K562 (cell line): ENCODE measurements at regions not wholly inside any gene's neighbourhood (a gene's known extent, or its start where the extent isn't known, plus 50 kb on each side); places are given as distances from the start of the nearest gene placed in this dataset.

Experiments
- ATAC-seq: fragments of 200-7000 bp; cut with Tn5 transposase; 3 replicates; pipeline ENCODE4 v1.9.1; 2020; ENCODE audit warnings: moderate library complexity
- BruUV-seq: library from RNA; stranded (reverse); fragments of 400-500 nt; replicated peaks from 2 replicates; lab custom pipeline; 2021; lab: Mats Ljungman, UMichigan
- CTCF ChIA-PET: fragments of 300-600 bp; formaldehyde crosslinking; extraction: SDS; loops from one replicate; lab custom pipeline; 2021; ENCODE audit warnings: low intra/inter-chr PET ratio; lab: Yijun Ruan, JAX
- POLR2A ChIA-PET: fragments of 300-600, 350-650 bp; sonication (Branson Sonifier 250); formaldehyde crosslinking; extraction: SDS; loops from one replicate; lab custom pipeline; 2021; ENCODE audit warnings: antibody characterized with exemption, inconsistent platforms; lab: Yijun Ruan, JAX
- DNase-seq, 4 experiments: peaks; one replicate each; pipeline versions ENCODE4 v3.0.0 to v3.0.0-alpha.2; 2011 to 2018; ENCODE audit warnings: low spot score in 3 of 4, mixed read lengths in 3 of 4; ENCODE audit errors: extremely low read depth in 1 of 4
- FAIRE-seq: peaks from 2 replicates; lab custom pipeline; 2011; peaks lifted over from hg19 to GRCh38; lab: Jason Lieb, UNC
- H2AFZ ChIP-seq: 2 replicates; pipeline ENCODE4 v1.6.0; 2011; ENCODE audit warnings: low read depth, low read length, control low read depth, inconsistent platforms
- H3K27ac ChIP-seq: fragments of 200-600 bp; 3 replicates; pipeline ENCODE4 v1.8.0; 2011; ENCODE audit warnings: low read depth, mild to moderate bottlenecking, control low read depth, inconsistent platforms, low read length, moderate library complexity, mixed read lengths; ENCODE audit errors: extremely low read depth
- H3K27me3 ChIP-seq, 2 experiments: fragments of 300-600 bp in 1 of 2; 2 replicates in 1 of 2; 3 replicates in 1 of 2; pipeline versions ENCODE4 v1.6.0 to v1.8.0; 2011; ENCODE audit warnings: inconsistent platforms in 2 of 2, low read length in 2 of 2, mild to moderate bottlenecking in 1 of 2, mixed read lengths in 1 of 2, moderate library complexity in 1 of 2; ENCODE audit not compliant: control insufficient read depth in 2 of 2, insufficient read depth in 2 of 2
- H3K36me3 ChIP-seq: fragments of 300-600 bp; 3 replicates; pipeline ENCODE4 v1.8.0; 2011; ENCODE audit warnings: mild to moderate bottlenecking, low read length, inconsistent platforms; ENCODE audit not compliant: control insufficient read depth, insufficient read depth
- H3K4me1 ChIP-seq, 2 experiments: fragments of 200-600 bp in 1 of 2; replicated peaks in 1 of 2; 2 replicates in 1 of 2; 3 replicates in 1 of 2; pipeline versions ENCODE4 v1.5.1 to v1.8.0; 2011; ENCODE audit warnings: inconsistent platforms in 2 of 2, low read length in 2 of 2, mild to moderate bottlenecking in 1 of 2, mixed read lengths in 1 of 2, moderate library complexity in 1 of 2; ENCODE audit not compliant: control insufficient read depth in 2 of 2, insufficient read depth in 2 of 2
- H3K4me2 ChIP-seq: 2 replicates; pipeline ENCODE4 v1.6.1; 2011; ENCODE audit warnings: low read length, control low read depth, inconsistent platforms, mixed read lengths; ENCODE audit not compliant: insufficient read depth
- H3K4me3 ChIP-seq: fragments of 200-600 bp; sonication (generic), shearing (Covaris generic); 2 replicates; pipeline ENCODE4 v1.5.1; 2016; ENCODE audit warnings: control low read depth, inconsistent platforms
- H3K79me2 ChIP-seq: fragments of 200-600 bp; 3 replicates; pipeline ENCODE4 v1.8.0; 2011; ENCODE audit warnings: low read length, inconsistent platforms; ENCODE audit not compliant: control insufficient read depth, insufficient read depth
- H3K9ac ChIP-seq, 2 experiments: 2 replicates each; pipeline versions ENCODE4 v1.6.0 to v1.6.1; 2011; ENCODE audit warnings: low read depth in 2 of 2, low read length in 2 of 2, control low read depth in 1 of 2, inconsistent platforms in 1 of 2, mild to moderate bottlenecking in 1 of 2, mixed read lengths in 1 of 2; ENCODE audit not compliant: insufficient read depth in 1 of 2
- H3K9me1 ChIP-seq: one replicate; pipeline ENCODE4 v1.6.0; 2011; ENCODE audit warnings: inconsistent platforms, mild to moderate bottlenecking, low read length, moderate library complexity; ENCODE audit not compliant: control insufficient read depth, insufficient read depth
- H3K9me3 ChIP-seq: replicated peaks from 2 replicates; pipeline ENCODE4 v1.5.1; 2011; ENCODE audit warnings: low read depth, low read length, inconsistent platforms; ENCODE audit not compliant: control insufficient read depth, insufficient read depth
- H4K20me1 ChIP-seq: replicated peaks from 2 replicates; pipeline ENCODE4 v1.6.1; 2011; ENCODE audit warnings: low read length, inconsistent platforms, mixed read lengths; ENCODE audit not compliant: control insufficient read depth, insufficient read depth
- ASH1L ChIP-seq: fragments of 450-650 bp; IDR thresholded peaks from 2 replicates; pipeline ENCODE4 v1.6.1; 2018; ENCODE audit warnings: borderline replicate concordance, mild to moderate bottlenecking, low read depth; ENCODE audit not compliant: partially characterized antibody
- BRCA1 ChIP-seq, 2 experiments: fragments of 450-650 bp in 1 of 2; sonication (generic) in 1 of 2; formaldehyde crosslinking in 1 of 2; IDR thresholded peaks; 2 replicates each; pipeline versions ENCODE4 v1.5.0 to v1.6.1; 2017 to 2020; ENCODE audit warnings: mild to moderate bottlenecking in 1 of 2, missing genetic modification reagents in 1 of 2
- CREBBP ChIP-seq: IDR thresholded peaks from one replicate; pipeline ENCODE4 v1.6.1; 2012; ENCODE audit warnings: low read depth, mild to moderate bottlenecking, control low read depth, inconsistent platforms, low read length
- GTF3C2 ChIP-seq: IDR thresholded peaks from 3 replicates; pipeline ENCODE4 v1.6.1; 2011; ENCODE audit warnings: borderline replicate concordance, mild to moderate bottlenecking, moderate library complexity; ENCODE audit not compliant: insufficient read length; ENCODE audit errors: extremely low read depth
- HCFC1 ChIP-seq: IDR thresholded peaks from 2 replicates; pipeline ENCODE4 v1.6.1; 2012; ENCODE audit warnings: low read depth, low read length, improper control_type of control experiment
- MECOM ChIP-seq: fragments of 250-450 bp; sonication (Bioruptor Pico); IDR thresholded peaks from 2 replicates; pipeline ENCODE4 v1.8.0; 2022; ENCODE audit warnings: inconsistent platforms
- NR2C1 ChIP-seq, 2 experiments: fragments of 450-650 bp; IDR thresholded peaks; 2 replicates each; pipeline ENCODE4 v1.6.1; 2017; ENCODE audit warnings: mild to moderate bottlenecking in 2 of 2, antibody characterized with exemption in 1 of 2, inconsistent platforms in 1 of 2, missing compliant biosample characterization in 1 of 2, missing genetic modification characterization in 1 of 2
- PCBP2 ChIP-seq: fragments of 200-400 bp; formaldehyde crosslinking; IDR thresholded peaks from 2 replicates; pipeline ENCODE4 v1.6.1; 2018; ENCODE audit warnings: low read length, low read depth, mild to moderate bottlenecking, moderate library complexity; ENCODE audit not compliant: poor library complexity, severe bottlenecking
- SMAD4 ChIP-seq: fragments of 250-450 bp; sonication (Bioruptor Pico); conservative IDR thresholded peaks from 2 replicates; pipeline ENCODE4 v1.8.0; 2021; ENCODE audit warnings: inconsistent platforms, mild to moderate bottlenecking, moderate library complexity
- SNAPC5 ChIP-seq: fragments of 250-450 bp; sonication (Bioruptor Pico); IDR thresholded peaks from 2 replicates; pipeline ENCODE4 v1.8.0; 2021; ENCODE audit warnings: moderate library complexity, mild to moderate bottlenecking, inconsistent platforms
- SNIP1 ChIP-seq: fragments of 450-650 bp; IDR thresholded peaks from 2 replicates; pipeline ENCODE4 v1.7.1; 2017; ENCODE audit warnings: low read depth, mild to moderate bottlenecking
- SRSF7 ChIP-seq: fragments of 200-400 bp; formaldehyde crosslinking; optimal IDR thresholded peaks from 2 replicates; pipeline ENCODE3; 2017; ENCODE audit warnings: mild to moderate bottlenecking, low read depth, low read length
- YY1 ChIP-seq, 3 experiments: IDR thresholded peaks; 2 replicates each; pipeline ENCODE4 v1.6.1; 2011; ENCODE audit warnings: low read length in 2 of 3, mild to moderate bottlenecking in 2 of 3, moderate library complexity in 2 of 3, borderline replicate concordance in 1 of 3, control low read depth in 1 of 3, low read depth in 1 of 3; ENCODE audit not compliant: insufficient read depth in 3 of 3, insufficient replicate concordance in 2 of 3, control insufficient read depth in 1 of 3, insufficient read length in 1 of 3; ENCODE audit errors: extremely low read depth in 1 of 3
- ZBTB17 ChIP-seq: fragments of 450-650 bp; formaldehyde crosslinking; IDR thresholded peaks from 2 replicates; pipeline ENCODE4 v1.4.0; 2020; ENCODE audit warnings: mild to moderate bottlenecking
- ZNF165 ChIP-seq: fragments of 250-450 bp; sonication (Bioruptor Pico); IDR thresholded peaks from 2 replicates; pipeline ENCODE4 v1.4.0; 2020; ENCODE audit warnings: borderline replicate concordance
- ZNF707 ChIP-seq: fragments of 250-450 bp; sonication (Bioruptor Pico); conservative IDR thresholded peaks from 2 replicates; pipeline ENCODE4 v1.8.0; 2022; ENCODE audit warnings: inconsistent platforms, mild to moderate bottlenecking, moderate library complexity
- whole genome bisulfite sequencing: fragments of 100-300 bp; shearing (Covaris generic); methylation state at CpG from one replicate; pipeline ENCODE4 v1.1.6; 2016; ENCODE audit warnings: low coverage, mixed read lengths; ENCODE audit not compliant: insufficient coverage; ENCODE audit errors: missing lambda C conversion rate; 5-methylcytosine and 5-hydroxymethylcytosine counted together
- in situ Hi-C: fragments of 300-500 bp; cut with MboI; formaldehyde crosslinking; loops from 4 replicates; pipeline ENCODE4 v1.15.0; 2018; ENCODE audit warnings: inconsistent platforms, mixed read lengths
- intact Hi-C: fragments of 100-400 bp; cut with micrococcal nuclease; formaldehyde crosslinking; loops from 2 replicates; pipeline ENCODE4 v1.14.2; 2022

- no peak for FAIRE-seq
Observed at GRCh38 chrX:67289055-67289499, 254.7 kb upstream of the AR start.

GRCh38 chrX:67290489-67291220, 253.2 kb upstream of the AR start:
- CTCF ChIA-PET: no interaction called here
- FAIRE-seq (no peak), DNase-seq (no peak), ATAC-seq (no peak)
- Histone ChIP-seq H3K27ac (no peak overlapping the region), H4K20me1 (no peaks in the 10 kb centered on the region), H2AFZ (no peak overlapping the region), H3K27me3 (no peaks in the 10 kb centered on the region), H3K4me1 (no peaks in the 10 kb centered on the region), H3K4me3 (no peak overlapping the region), H3K9ac (no peak overlapping the region), H3K9me3 (no peaks in the 10 kb centered on the region), H3K4me2 (no peak overlapping the region), H3K36me3 (no peaks in the 10 kb centered on the region), H3K9me1 (no peaks in the 10 kb centered on the region), H3K79me2 (no peaks in the 10 kb centered on the region)
- in situ Hi-C loops (no loop called here), intact Hi-C loops (no loop called here)
- BruUV-seq: no TSS peak
- POLR2A ChIA-PET: no interaction called here
- WGBS: 4% methylated on average over 4 of the region's 4 CpGs
- TF ChIP-seq GTF3C2 (no peak), ZNF707 (CRISPR knock-in tag) (no peak), SNAPC5 (CRISPR knock-in tag) (no peak), NR2C1 (IDR thresholded peaks at IDR 0.05) (no peak), NR2C1 (tag; IDR thresholded peaks at IDR 0.05) (no peak), YY1 (IDR thresholded peaks at IDR 0.05; ENCODE audit: borderline replicate concordance in 1 of 3, control insufficient read depth in 1 of 3, extremely low read depth in 1 of 3, insufficient read depth in 3 of 3, insufficient read length in 1 of 3, insufficient replicate concordance in 2 of 3, low read depth in 1 of 3, low read length in 2 of 3) (no peak), CREBBP (no peak), SRSF7 (no peak), ZBTB17 (CRISPR knock-in tag) (no peak)

More at GRCh38 chrX:67289055-67289499, 254.7 kb upstream of the AR start:
- H3K9ac ChIP-seq: no peak overlapping the region
- H3K4me1 ChIP-seq: no peaks in the 10 kb centered on the region
- H3K9me1 ChIP-seq: no peaks in the 10 kb centered on the region
- no peaks in the 10 kb centered on the region for H3K9me3 ChIP-seq
- no peaks in the 10 kb centered on the region for H4K20me1 ChIP-seq
- H3K4me2 ChIP-seq: no peak overlapping the region
- no peaks in the 10 kb centered on the region for H3K79me2 ChIP-seq
- ATAC-seq (no peak), DNase-seq (no peak)
- ChIA-PET CTCF (no interaction called here), POLR2A (no interaction called here)
- no peak overlapping the region for H2AFZ ChIP-seq
- intact Hi-C loops: no loop called here
- WGBS: 0% methylated on average over 2 of the region's 3 CpGs
- no peak overlapping the region for H3K4me3 ChIP-seq
- no peaks in the 10 kb centered on the region for H3K36me3 ChIP-seq
- TF ChIP-seq SNIP1 (no peak), SMAD4 (CRISPR knock-in tag) (no peak), ASH1L (no peak), ZNF165 (CRISPR knock-in tag) (no peak), PCBP2 (no peak), MECOM (CRISPR knock-in tag) (no peak), BRCA1 (IDR thresholded peaks at IDR 0.05) (no peak), BRCA1 (CRISPR knock-in tag; IDR thresholded peaks at IDR 0.05) (no peak), HCFC1 (no peak)
- TF ChIP-seq, all 486 proteins: peak for 0
- Histone ChIP-seq H3K27ac (no peak overlapping the region), H3K27me3 (no peaks in the 10 kb centered on the region)
- no TSS peak for BruUV-seq
- in situ Hi-C loops: no loop called here
